ENCODE measurements at regions not wholly inside any gene's neighbourhood (a gene's known extent, or its start where the extent isn't known, plus 50 kb on each side); places are given as distances from the start of the nearest gene placed in this dataset.

DNA sequence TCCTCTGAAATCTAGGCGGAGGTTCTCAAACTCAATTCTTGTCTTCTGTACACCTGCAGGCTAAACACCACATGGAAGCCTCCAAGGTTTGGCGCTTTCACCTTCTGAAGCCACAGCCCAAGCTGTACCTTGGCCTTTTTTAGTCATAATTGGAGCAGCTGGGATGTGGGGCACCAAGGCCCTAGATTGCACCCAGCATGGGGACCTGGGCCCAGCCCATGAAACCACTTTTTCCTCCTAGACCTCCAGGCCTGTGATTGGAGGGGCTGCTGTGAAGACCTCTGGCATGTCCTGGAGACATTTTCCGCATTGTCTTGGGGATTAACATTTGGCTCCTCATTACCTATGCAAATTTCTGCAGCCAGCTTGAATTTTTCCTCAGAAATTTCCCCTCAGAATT is 181.0 kb downstream of the TYW3 start:
- TF ChIP-seq ZNF274 (IDR thresholded peaks at IDR 0.05; ENCODE audit: low read depth, low read length) (no peak), SUZ12 (IDR thresholded peaks at IDR 0.05; ENCODE audit: extremely low read depth, insufficient read depth, insufficient read length) (no peak), YY1 (IDR thresholded peaks at IDR 0.05; ENCODE audit: insufficient read depth, insufficient read length) (no peak)
